BE2C (cell line): ENCODE measurements at regions not wholly inside any gene's neighbourhood (a gene's known extent, or its start where the extent isn't known, plus 50 kb on each side); places are given as distances from the start of the nearest gene placed in this dataset.

Experiments
- DNase-seq: peaks from one replicate; pipeline ENCODE4 v3.0.0-alpha.2; 2020
- H3K27me3 ChIP-seq: fragments of 250-450 bp; sonication (Bioruptor Pico); 2 replicates; pipeline ENCODE4 v1.5.1; 2020; ENCODE audit warnings: mild to moderate bottlenecking
- H3K36me3 ChIP-seq: fragments of 250-450 bp; sonication (Bioruptor Pico); 2 replicates; pipeline ENCODE4 v1.5.1; 2020; ENCODE audit warnings: mild to moderate bottlenecking
- H3K4me1 ChIP-seq: fragments of 250-450 bp; sonication (Bioruptor Pico); 2 replicates; pipeline ENCODE4 v1.5.1; 2020
- H3K4me3 ChIP-seq: 2 replicates; pipeline ENCODE4 v1.5.1; 2011; ENCODE audit warnings: low read depth, low read length
- H3K9me3 ChIP-seq: fragments of 250-450 bp; sonication (Bioruptor Pico); 2 replicates; pipeline ENCODE4 v1.5.1; 2020
- TF ChIP-seq, protein P1 (sequence below): IDR thresholded peaks from 2 replicates; pipeline ENCODE4 v1.5.1; 2012; ENCODE audit warnings: mild to moderate bottlenecking, low read depth, low read length

DNA sequence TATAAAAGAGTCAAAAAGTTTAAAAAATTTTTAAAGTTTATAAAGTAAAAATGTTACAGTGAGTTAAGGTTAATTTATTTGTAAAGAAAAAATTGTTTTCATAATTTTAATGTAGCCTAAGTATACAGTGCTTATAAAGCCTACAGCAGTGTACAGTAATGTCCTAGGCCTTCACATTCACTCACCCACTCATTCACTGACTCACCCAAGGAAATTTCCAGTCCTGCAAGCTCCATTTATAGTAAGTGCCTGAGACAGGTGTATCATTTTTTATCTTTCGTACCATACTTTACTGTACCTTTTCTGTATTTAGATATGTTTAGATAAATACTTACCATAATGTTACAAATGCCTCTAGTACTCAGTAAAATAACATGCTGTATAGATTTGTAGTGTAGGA is 269.7 kb upstream of the PHF14 start:
- Histone ChIP-seq H3K36me3 (no peaks in the 10 kb centered on the region), H3K4me1 (0 out of 2 replicates have a peak, but pooled peaks cover 5% of the 10 kb centered on the region), H3K27me3 (no peaks in the 10 kb centered on the region), H3K4me3 (no peak overlapping the region), H3K9me3 (no peaks in the 10 kb centered on the region)
- TF ChIP-seq, protein P1, sequence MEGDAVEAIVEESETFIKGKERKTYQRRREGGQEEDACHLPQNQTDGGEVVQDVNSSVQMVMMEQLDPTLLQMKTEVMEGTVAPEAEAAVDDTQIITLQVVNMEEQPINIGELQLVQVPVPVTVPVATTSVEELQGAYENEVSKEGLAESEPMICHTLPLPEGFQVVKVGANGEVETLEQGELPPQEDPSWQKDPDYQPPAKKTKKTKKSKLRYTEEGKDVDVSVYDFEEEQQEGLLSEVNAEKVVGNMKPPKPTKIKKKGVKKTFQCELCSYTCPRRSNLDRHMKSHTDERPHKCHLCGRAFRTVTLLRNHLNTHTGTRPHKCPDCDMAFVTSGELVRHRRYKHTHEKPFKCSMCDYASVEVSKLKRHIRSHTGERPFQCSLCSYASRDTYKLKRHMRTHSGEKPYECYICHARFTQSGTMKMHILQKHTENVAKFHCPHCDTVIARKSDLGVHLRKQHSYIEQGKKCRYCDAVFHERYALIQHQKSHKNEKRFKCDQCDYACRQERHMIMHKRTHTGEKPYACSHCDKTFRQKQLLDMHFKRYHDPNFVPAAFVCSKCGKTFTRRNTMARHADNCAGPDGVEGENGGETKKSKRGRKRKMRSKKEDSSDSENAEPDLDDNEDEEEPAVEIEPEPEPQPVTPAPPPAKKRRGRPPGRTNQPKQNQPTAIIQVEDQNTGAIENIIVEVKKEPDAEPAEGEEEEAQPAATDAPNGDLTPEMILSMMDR, result no peak
- DNase-seq, result no peak

- no peak overlapping the region for H3K4me3 ChIP-seq
- no peak for DNase-seq
- H3K4me1 ChIP-seq, result 0 out of 2 replicates have a peak, but pooled peaks cover 5% of the 10 kb centered on the region
- H3K9me3 ChIP-seq, result no peaks in the 10 kb centered on the region
- H3K27me3 ChIP-seq, result no peaks in the 10 kb centered on the region
- TF ChIP-seq, protein P1, result no peak
- no peaks in the 10 kb centered on the region for H3K36me3 ChIP-seq
Measured at GRCh38 chr7:10704653-10705052, 269.0 kb upstream of the PHF14 start.

GRCh38 chr7:10706875-10707493 is 266.7 kb upstream of the PHF14 start:
- TF ChIP-seq, protein P1, result no peak
- Histone ChIP-seq H3K9me3 (no peaks in the 10 kb centered on the region), H3K4me1 (0 out of 2 replicates have a peak, but pooled peaks cover 5% of the 10 kb centered on the region), H3K4me3 (no peak overlapping the region), H3K27me3 (no peaks in the 10 kb centered on the region), H3K36me3 (no peaks in the 10 kb centered on the region)
- no peak for DNase-seq

DNA sequence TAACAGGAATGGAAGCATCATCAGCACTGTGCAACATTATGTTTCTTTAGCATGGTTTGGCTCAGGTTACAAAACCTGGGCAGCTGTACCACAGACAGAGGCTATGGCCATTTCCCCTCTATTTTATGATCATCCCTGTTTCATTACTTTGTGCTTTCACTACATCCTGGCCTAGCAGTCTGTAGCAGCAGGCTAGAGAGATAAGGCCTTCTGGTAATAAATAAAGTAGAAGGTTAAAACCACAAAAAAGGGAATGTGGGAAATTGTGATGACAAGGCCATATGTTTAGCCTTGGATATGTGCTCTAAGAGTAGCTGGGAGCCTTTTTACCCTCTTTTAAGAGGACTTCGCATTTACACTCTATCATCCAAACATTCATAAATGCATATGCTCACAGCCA is 266.2 kb upstream of the PHF14 start:
- H3K27me3 ChIP-seq, result no peaks in the 10 kb centered on the region
- H3K4me3 ChIP-seq, result no peak overlapping the region
- TF ChIP-seq, protein P1, result no peak
- DNase-seq, result no peak
- H3K36me3 ChIP-seq, result no peaks in the 10 kb centered on the region
- H3K9me3 ChIP-seq, result no peaks in the 10 kb centered on the region
- H3K4me1 ChIP-seq, result 0 out of 2 replicates have a peak, but pooled peaks cover 5% of the 10 kb centered on the region

- Histone ChIP-seq H3K36me3 (no peaks in the 10 kb centered on the region), H3K27me3 (no peaks in the 10 kb centered on the region), H3K4me1 (0 out of 2 replicates have a peak, but pooled peaks cover 5% of the 10 kb centered on the region), H3K9me3 (no peaks in the 10 kb centered on the region), H3K4me3 (no peak overlapping the region)
- TF ChIP-seq, protein P1, result peak; percentile 84
- DNase-seq, result peak; percentile 68
Measured at GRCh38 chr7:10708447-10708846, 265.2 kb upstream of the PHF14 start.

DNA sequence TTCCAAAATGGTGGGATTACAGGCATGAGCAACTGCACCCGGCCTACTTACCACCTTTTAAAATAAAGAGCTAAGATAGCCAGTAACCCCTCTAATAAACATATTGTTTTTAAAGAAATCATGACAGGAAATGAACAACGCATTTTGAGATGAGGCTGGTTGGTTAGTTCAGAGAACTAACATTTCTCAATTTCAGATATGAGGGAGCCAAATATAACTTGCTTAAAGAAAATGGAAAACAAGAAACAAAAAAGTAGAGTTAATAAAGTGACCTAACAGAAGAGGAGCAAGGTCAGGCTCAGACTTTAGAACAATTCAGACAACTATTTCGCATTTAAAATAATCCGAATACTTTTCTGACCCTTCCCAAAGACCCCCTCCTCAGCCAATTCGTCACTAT is 254.9 kb upstream of the PHF14 start:
- no peaks in the 10 kb centered on the region for H3K36me3 ChIP-seq
- no peaks in the 10 kb centered on the region for H3K27me3 ChIP-seq
- no peak for DNase-seq
- H3K4me3 ChIP-seq, result no peak overlapping the region
- peaks cover 5% of the 10 kb centered on the region for H3K4me1 ChIP-seq
- TF ChIP-seq, protein P1, result no peak
- H3K9me3 ChIP-seq, result no peaks in the 10 kb centered on the region
